GM06990 (cell line): ENCODE measurements at regions not wholly inside any gene's neighbourhood (a gene's known extent, or its start where the extent isn't known, plus 50 kb on each side); places are given as distances from the start of the nearest gene placed in this dataset.

Source experiments
- DNase-seq: peaks from one replicate; pipeline ENCODE4 v3.0.0-alpha.2; 2011; ENCODE audit not compliant: insufficient read length; ENCODE audit errors: extremely low read depth
- H3K27me3 ChIP-seq: replicated peaks from 2 replicates; pipeline ENCODE4 v1.6.0; 2011; ENCODE audit warnings: low read length; ENCODE audit not compliant: control insufficient read depth, insufficient read depth
- H3K36me3 ChIP-seq: 2 replicates; pipeline ENCODE4 v1.5.1; 2011; ENCODE audit warnings: low read length; ENCODE audit not compliant: control insufficient read depth, insufficient read depth
- H3K4me3 ChIP-seq: replicated peaks from 2 replicates; pipeline ENCODE4 v1.5.1; 2011; ENCODE audit warnings: low read depth, mild to moderate bottlenecking, control low read depth, low read length
- CTCF ChIP-seq: IDR thresholded peaks from 2 replicates; pipeline ENCODE4 v1.5.1; 2011; ENCODE audit warnings: low read length, control low read depth, mild to moderate bottlenecking, inconsistent platforms; ENCODE audit not compliant: insufficient read depth, poor library complexity, severe bottlenecking

- no peaks in the 10 kb centered on the region for H3K27me3 ChIP-seq
- no peak for TF ChIP-seq CTCF
- no peak overlapping the region for H3K4me3 ChIP-seq
- no peaks in the 10 kb centered on the region for H3K36me3 ChIP-seq
- DNase-seq, result no peak
Observed at GRCh38 chr13:93140912-93141311, 85.7 kb upstream of the GPC6 start.

GRCh38 chr13:93144031-93144430 is 82.6 kb upstream of the GPC6 start:
- Histone ChIP-seq H3K36me3 (no peaks in the 10 kb centered on the region), H3K4me3 (no peak overlapping the region), H3K27me3 (no peaks in the 10 kb centered on the region)
- TF ChIP-seq CTCF, result no peak
- DNase-seq, result no peak

GRCh38 chr13:93145199-93145598 is 81.4 kb upstream of the GPC6 start:
- Histone ChIP-seq H3K4me3 (no peak overlapping the region), H3K27me3 (no peaks in the 10 kb centered on the region), H3K36me3 (no peaks in the 10 kb centered on the region)
- TF ChIP-seq CTCF, result no peak
- no peak for DNase-seq

- DNase-seq, result no peak
- Histone ChIP-seq H3K36me3 (no peaks in the 10 kb centered on the region), H3K4me3 (no peak overlapping the region), H3K27me3 (no peaks in the 10 kb centered on the region)
- TF ChIP-seq CTCF, result no peak
Observed at GRCh38 chr13:93146584-93147297, 79.9 kb upstream of the GPC6 start.

GRCh38 chr13:93147298-93147645 is 79.3 kb upstream of the GPC6 start:
- Histone ChIP-seq H3K27me3 (no peaks in the 10 kb centered on the region), H3K4me3 (no peak overlapping the region), H3K36me3 (no peaks in the 10 kb centered on the region)
- DNase-seq, result no peak
- TF ChIP-seq CTCF, result no peak

- Histone ChIP-seq H3K4me3 (no peak overlapping the region), H3K36me3 (no peaks in the 10 kb centered on the region), H3K27me3 (no peaks in the 10 kb centered on the region)
- no peak for TF ChIP-seq CTCF
- DNase-seq, result no peak
Observed at GRCh38 chr13:93147946-93148345, 78.7 kb upstream of the GPC6 start.
